ENCODE measurements at regions not wholly inside any gene's neighbourhood (a gene's known extent, or its start where the extent isn't known, plus 50 kb on each side); places are given as distances from the start of the nearest gene placed in this dataset.

GRCh38 chr16:13756411-13757140 is 163.4 kb upstream of the ERCC4 start:
- no peak for TF ChIP-seq REST (IDR thresholded peaks at IDR 0.05)
- TF ChIP-seq CTCF (IDR thresholded peaks at IDR 0.05; ENCODE audit: low read depth, low read length, missing input control), result no peak
- no peak for TF ChIP-seq NR2F2 (IDR thresholded peaks at IDR 0.05)
- TF ChIP-seq ZBTB33 (IDR thresholded peaks at IDR 0.05), result no peak
- TF ChIP-seq SP1 (IDR thresholded peaks at IDR 0.05), result no peak
- TF ChIP-seq TAF1 (conservative IDR thresholded peaks at IDR 0.05), result no peak
- no peak for TF ChIP-seq JUND (IDR thresholded peaks at IDR 0.05)

All from liver (tissue), 3 donors.